Stimulated activated CD4-positive, alpha-beta T cell treated with anti-CD3 and anti-CD28 coated beads, TNF-alpha, amount 100 ng/mL, for 48 hours (primary cell): ENCODE measurements at regions not wholly inside any gene's neighbourhood (a gene's known extent, or its start where the extent isn't known, plus 50 kb on each side); places are given as distances from the start of the nearest gene placed in this dataset.

Experiments
- DNase-seq, 3 donors: peaks; one replicate each; pipeline ENCODE4 v3.0.0-alpha.2; 2020; ENCODE audit warnings: low read depth in 3 of 3

- no peak for DNase-seq
Measured at GRCh38 chr2:7286120-7286519, 368.9 kb downstream of the RNF144A start.

- DNase-seq: no peak
Measured at GRCh38 chr2:7288484-7288883, 371.3 kb downstream of the RNF144A start.

GRCh38 chr2:7289697-7290096 is 372.5 kb downstream of the RNF144A start:
- no peak for DNase-seq

- DNase-seq: no peak
Measured at GRCh38 chr2:7292154-7292691, 375.0 kb downstream of the RNF144A start.

GRCh38 chr2:7309582-7309981 is 392.4 kb downstream of the RNF144A start:
- DNase-seq: no peak

- no peak for DNase-seq
Measured at GRCh38 chr2:7324706-7325105, 407.5 kb downstream of the RNF144A start.

GRCh38 chr2:7325186-7325585 is 408.0 kb downstream of the RNF144A start:
- DNase-seq: no peak

- no peak for DNase-seq
Measured at GRCh38 chr2:7329465-7329864, 412.3 kb downstream of the RNF144A start.

- no peak for DNase-seq
Measured at GRCh38 chr2:7333189-7333765, 416.1 kb downstream of the RNF144A start.

GRCh38 chr2:7333960-7334493 is 416.8 kb downstream of the RNF144A start:
- DNase-seq: no peak

- no peak for DNase-seq
Measured at GRCh38 chr2:7338961-7339360, 421.7 kb downstream of the RNF144A start.

GRCh38 chr2:7346336-7346735 is 429.1 kb downstream of the RNF144A start:
- DNase-seq: no peak

GRCh38 chr2:7348761-7349160 is 431.5 kb downstream of the RNF144A start:
- DNase-seq: no peak

- no peak for DNase-seq
Measured at GRCh38 chr2:7352191-7352590, 435.0 kb downstream of the RNF144A start.

GRCh38 chr2:7353571-7353970 is 436.4 kb downstream of the RNF144A start:
- no peak for DNase-seq

GRCh38 chr2:7355781-7356180 is 438.6 kb downstream of the RNF144A start:
- no peak for DNase-seq

GRCh38 chr2:7356909-7357584 is 439.8 kb downstream of the RNF144A start:
- no peak for DNase-seq

GRCh38 chr2:7357993-7358392 is 440.8 kb downstream of the RNF144A start:
- no peak for DNase-seq

GRCh38 chr2:7358865-7359447 is 441.7 kb downstream of the RNF144A start:
- DNase-seq: no peak

GRCh38 chr2:7363906-7364305 is 446.7 kb downstream of the RNF144A start:
- DNase-seq: no peak

GRCh38 chr2:7368211-7368610 is 451.0 kb downstream of the RNF144A start:
- DNase-seq: no peak

- DNase-seq: no peak
Measured at GRCh38 chr2:7373156-7373555, 455.9 kb downstream of the RNF144A start.

- no peak for DNase-seq
Measured at GRCh38 chr2:7375901-7376300, 458.7 kb downstream of the RNF144A start.
